ENCODE measurements at regions not wholly inside any gene's neighbourhood (a gene's known extent, or its start where the extent isn't known, plus 50 kb on each side); places are given as distances from the start of the nearest gene placed in this dataset.

- Histone ChIP-seq H3K36me3 (ENCODE audit: insufficient read depth, low read length) (no peaks in the 10 kb centered on the region), H3K4me2 (ENCODE audit: low read length) (no peak overlapping the region), H3K79me2 (ENCODE audit: insufficient read depth, low read length) (no peaks in the 10 kb centered on the region), H3K4me3 (ENCODE audit: insufficient read depth, low read depth, low read length) (no peak overlapping the region), H2AFZ (ENCODE audit: low read depth, low read length) (no peak overlapping the region), H3K9me3 (ENCODE audit: insufficient read depth, low read depth, low read length) (no peaks in the 10 kb centered on the region), H3K9ac (ENCODE audit: low read length) (no peak overlapping the region), H4K20me1 (ENCODE audit: insufficient read depth, low read length) (no peaks in the 10 kb centered on the region), H3K27ac (ENCODE audit: low read depth, low read length) (no peak overlapping the region), H3K4me1 (ENCODE audit: insufficient read depth, low read length) (no peaks in the 10 kb centered on the region), H3K27me3 (ENCODE audit: insufficient read depth, low read length) (no peaks in the 10 kb centered on the region)
- H3K27me3 Mint-ChIP-seq (ENCODE audit: low read depth, unreplicated experiment), result no peaks in the 10 kb centered on the region
- TF ChIP-seq CTCF (IDR thresholded peaks at IDR 0.05; ENCODE audit: insufficient read depth, low read depth, low read length) (no peak), EZH2 (IDR thresholded peaks at IDR 0.05; ENCODE audit: insufficient read depth, low read length) (no peak)
- no peaks in the 10 kb centered on the region for H3K36me3 Mint-ChIP-seq (ENCODE audit: low read depth, unreplicated experiment)
- H3K27ac Mint-ChIP-seq (ENCODE audit: unreplicated experiment), result no peak overlapping the region
- no peaks in the 10 kb centered on the region for H3K9me3 Mint-ChIP-seq (ENCODE audit: unreplicated experiment)
- DNase-seq (ENCODE audit: low read depth), result no peak
- FAIRE-seq, result no peak
- no peak overlapping the region for H3K4me3 Mint-ChIP-seq (ENCODE audit: unreplicated experiment)
- no peaks in the 10 kb centered on the region for H3K4me1 Mint-ChIP-seq (ENCODE audit: low read depth, unreplicated experiment)
These were observed 1472.6 kb upstream of the CELF2 start for GRCh38 chr10:9545073-9545472.

GRCh38 chr10:9547936-9548904 is 1469.5 kb upstream of the CELF2 start:
- Mint-ChIP-seq H3K4me3 (ENCODE audit: unreplicated experiment) (no peak overlapping the region), H3K36me3 (ENCODE audit: low read depth, unreplicated experiment) (no peaks in the 10 kb centered on the region), H3K27ac (ENCODE audit: unreplicated experiment) (no peak overlapping the region), H3K27me3 (ENCODE audit: low read depth, unreplicated experiment) (no peaks in the 10 kb centered on the region), H3K9me3 (ENCODE audit: unreplicated experiment) (peaks cover 3% of the 10 kb centered on the region), H3K4me1 (ENCODE audit: low read depth, unreplicated experiment) (no peaks in the 10 kb centered on the region)
- no peak for DNase-seq (ENCODE audit: low read depth)
- no peak overlapping the region for H3K4me2 ChIP-seq (ENCODE audit: low read length)
- no peak for TF ChIP-seq EZH2 (IDR thresholded peaks at IDR 0.05; ENCODE audit: insufficient read depth, low read length)
- TF ChIP-seq CTCF (IDR thresholded peaks at IDR 0.05; ENCODE audit: insufficient read depth, low read depth, low read length), result no peak
- no peaks in the 10 kb centered on the region for H3K9me3 ChIP-seq (ENCODE audit: insufficient read depth, low read depth, low read length)
- no peak overlapping the region for H3K27ac ChIP-seq (ENCODE audit: low read depth, low read length)
- H3K27me3 ChIP-seq (ENCODE audit: insufficient read depth, low read length), result no peaks in the 10 kb centered on the region
- no peaks in the 10 kb centered on the region for H3K36me3 ChIP-seq (ENCODE audit: insufficient read depth, low read length)
- H3K79me2 ChIP-seq (ENCODE audit: insufficient read depth, low read length), result no peaks in the 10 kb centered on the region
- H2AFZ ChIP-seq (ENCODE audit: low read depth, low read length), result no peak overlapping the region
- no peak for FAIRE-seq
- H3K4me3 ChIP-seq (ENCODE audit: insufficient read depth, low read depth, low read length), result no peak overlapping the region
- no peaks in the 10 kb centered on the region for H3K4me1 ChIP-seq (ENCODE audit: insufficient read depth, low read length)
- no peaks in the 10 kb centered on the region for H4K20me1 ChIP-seq (ENCODE audit: insufficient read depth, low read length)
- H3K9ac ChIP-seq (ENCODE audit: low read length), result no peak overlapping the region

GRCh38 chr10:9550810-9551209 is 1466.9 kb upstream of the CELF2 start:
- no peak for DNase-seq (ENCODE audit: low read depth)
- Mint-ChIP-seq H3K4me1 (ENCODE audit: low read depth, unreplicated experiment) (no peaks in the 10 kb centered on the region), H3K9me3 (ENCODE audit: unreplicated experiment) (peaks cover 3% of the 10 kb centered on the region), H3K4me3 (ENCODE audit: unreplicated experiment) (no peak overlapping the region), H3K27me3 (ENCODE audit: low read depth, unreplicated experiment) (no peaks in the 10 kb centered on the region), H3K36me3 (ENCODE audit: low read depth, unreplicated experiment) (no peaks in the 10 kb centered on the region), H3K27ac (ENCODE audit: unreplicated experiment) (no peak overlapping the region)
- Histone ChIP-seq H3K36me3 (ENCODE audit: insufficient read depth, low read length) (no peaks in the 10 kb centered on the region), H3K79me2 (ENCODE audit: insufficient read depth, low read length) (no peaks in the 10 kb centered on the region), H3K9me3 (ENCODE audit: insufficient read depth, low read depth, low read length) (no peaks in the 10 kb centered on the region), H3K9ac (ENCODE audit: low read length) (no peak overlapping the region), H3K4me2 (ENCODE audit: low read length) (no peak overlapping the region), H3K27ac (ENCODE audit: low read depth, low read length) (no peak overlapping the region), H3K4me1 (ENCODE audit: insufficient read depth, low read length) (no peaks in the 10 kb centered on the region), H3K4me3 (ENCODE audit: insufficient read depth, low read depth, low read length) (no peak overlapping the region), H2AFZ (ENCODE audit: low read depth, low read length) (no peak overlapping the region), H4K20me1 (ENCODE audit: insufficient read depth, low read length) (no peaks in the 10 kb centered on the region), H3K27me3 (ENCODE audit: insufficient read depth, low read length) (no peaks in the 10 kb centered on the region)
- no peak for FAIRE-seq
- TF ChIP-seq EZH2 (IDR thresholded peaks at IDR 0.05; ENCODE audit: insufficient read depth, low read length) (no peak), CTCF (IDR thresholded peaks at IDR 0.05; ENCODE audit: insufficient read depth, low read depth, low read length) (no peak)
